ENCODE measurements at regions not wholly inside any gene's neighbourhood (a gene's known extent, or its start where the extent isn't known, plus 50 kb on each side); places are given as distances from the start of the nearest gene placed in this dataset.
"Not testable (repeated sequence)": the region's sequence is repeated elsewhere in the genome, so short reads cannot be mapped to it uniquely, and the experiment has no call there.

GRCh38 chrX:122363112-122363795, 820.8 kb upstream of the GRIA3 start:
- Mint-ChIP-seq H3K4me3 (no peak overlapping the region), H3K36me3 (ENCODE audit: low read depth) (no peaks in the 10 kb centered on the region), H3K27ac (no peak overlapping the region), H3K9me3 (no peaks in the 10 kb centered on the region), H3K27me3 (no peaks in the 10 kb centered on the region), H3K4me1 (no peaks in the 10 kb centered on the region)
- no peak for ATAC-seq
- no peak for DNase-seq

GRCh38 chrX:122375533-122375932, 808.5 kb upstream of the GRIA3 start:
- not testable (repeated sequence) for H3K4me1 Mint-ChIP-seq; H3K27ac Mint-ChIP-seq; H3K36me3 Mint-ChIP-seq (ENCODE audit: low read depth); H3K9me3 Mint-ChIP-seq; ATAC-seq; H3K4me3 Mint-ChIP-seq; H3K27me3 Mint-ChIP-seq; DNase-seq

GRCh38 chrX:122389005-122389404, 795.1 kb upstream of the GRIA3 start:
- no peaks in the 10 kb centered on the region for H3K36me3 Mint-ChIP-seq (ENCODE audit: low read depth)
- ATAC-seq, result no peak
- no peaks in the 10 kb centered on the region for H3K9me3 Mint-ChIP-seq
- no peaks in the 10 kb centered on the region for H3K4me1 Mint-ChIP-seq
- no peak for DNase-seq
- H3K27ac Mint-ChIP-seq, result no peak overlapping the region
- no peaks in the 10 kb centered on the region for H3K27me3 Mint-ChIP-seq
- H3K4me3 Mint-ChIP-seq, result no peak overlapping the region

- ATAC-seq (no peak), DNase-seq (no peak)
- Mint-ChIP-seq H3K27me3 (no peaks in the 10 kb centered on the region), H3K4me3 (no peak overlapping the region), H3K27ac (no peak overlapping the region), H3K4me1 (no peaks in the 10 kb centered on the region), H3K9me3 (no peaks in the 10 kb centered on the region), H3K36me3 (ENCODE audit: low read depth) (no peaks in the 10 kb centered on the region)
Observed at GRCh38 chrX:122418758-122419157, 765.3 kb upstream of the GRIA3 start.

GRCh38 chrX:122421434-122422121, 762.5 kb upstream of the GRIA3 start:
- no peaks in the 10 kb centered on the region for H3K9me3 Mint-ChIP-seq
- no peaks in the 10 kb centered on the region for H3K4me1 Mint-ChIP-seq
- no peak for DNase-seq
- H3K27ac Mint-ChIP-seq, result no peak overlapping the region
- no peak for ATAC-seq
- H3K27me3 Mint-ChIP-seq, result no peaks in the 10 kb centered on the region
- H3K4me3 Mint-ChIP-seq, result no peak overlapping the region
- H3K36me3 Mint-ChIP-seq (ENCODE audit: low read depth), result no peaks in the 10 kb centered on the region

GRCh38 chrX:122422547-122422946, 761.5 kb upstream of the GRIA3 start:
- Mint-ChIP-seq H3K36me3 (ENCODE audit: low read depth) (no peaks in the 10 kb centered on the region), H3K9me3 (no peaks in the 10 kb centered on the region), H3K27ac (no peak overlapping the region), H3K27me3 (no peaks in the 10 kb centered on the region), H3K4me1 (no peaks in the 10 kb centered on the region), H3K4me3 (no peak overlapping the region)
- ATAC-seq, result no peak
- DNase-seq, result no peak

GRCh38 chrX:122434942-122435341, 749.1 kb upstream of the GRIA3 start:
- Mint-ChIP-seq H3K4me1 (no peaks in the 10 kb centered on the region), H3K27ac (no peak overlapping the region), H3K27me3 (no peaks in the 10 kb centered on the region), H3K36me3 (ENCODE audit: low read depth) (no peaks in the 10 kb centered on the region), H3K9me3 (peaks cover 5% of the 10 kb centered on the region), H3K4me3 (no peak overlapping the region)
- ATAC-seq (no peak), DNase-seq (no peak)

GRCh38 chrX:122439831-122440230, 744.2 kb upstream of the GRIA3 start:
- H3K27me3 Mint-ChIP-seq, result no peaks in the 10 kb centered on the region
- H3K4me3 Mint-ChIP-seq, result no peak overlapping the region
- H3K36me3 Mint-ChIP-seq (ENCODE audit: low read depth), result no peaks in the 10 kb centered on the region
- H3K4me1 Mint-ChIP-seq, result no peaks in the 10 kb centered on the region
- H3K27ac Mint-ChIP-seq, result no peak overlapping the region
- H3K9me3 Mint-ChIP-seq, result peaks cover 5% of the 10 kb centered on the region
- ATAC-seq (no peak), DNase-seq (no peak)

GRCh38 chrX:122440832-122441231, 743.2 kb upstream of the GRIA3 start:
- no peak overlapping the region for H3K4me3 Mint-ChIP-seq
- H3K27me3 Mint-ChIP-seq, result no peaks in the 10 kb centered on the region
- no peak for DNase-seq
- peaks cover 5% of the 10 kb centered on the region for H3K9me3 Mint-ChIP-seq
- H3K36me3 Mint-ChIP-seq (ENCODE audit: low read depth), result no peaks in the 10 kb centered on the region
- no peaks in the 10 kb centered on the region for H3K4me1 Mint-ChIP-seq
- H3K27ac Mint-ChIP-seq, result no peak overlapping the region
- ATAC-seq, result no peak

GRCh38 chrX:122441451-122441850, 742.6 kb upstream of the GRIA3 start:
- no peak overlapping the region for H3K4me3 Mint-ChIP-seq
- no peaks in the 10 kb centered on the region for H3K4me1 Mint-ChIP-seq
- peaks cover 5% of the 10 kb centered on the region for H3K9me3 Mint-ChIP-seq
- ATAC-seq (no peak), DNase-seq (no peak)
- H3K27ac Mint-ChIP-seq, result no peak overlapping the region
- no peaks in the 10 kb centered on the region for H3K27me3 Mint-ChIP-seq
- no peaks in the 10 kb centered on the region for H3K36me3 Mint-ChIP-seq (ENCODE audit: low read depth)

GRCh38 chrX:122445466-122445865, 738.6 kb upstream of the GRIA3 start:
- Mint-ChIP-seq H3K4me3 (no peak overlapping the region), H3K27me3 (no peaks in the 10 kb centered on the region), H3K4me1 (no peaks in the 10 kb centered on the region), H3K36me3 (ENCODE audit: low read depth) (no peaks in the 10 kb centered on the region), H3K27ac (no peak overlapping the region), H3K9me3 (no peaks in the 10 kb centered on the region)
- ATAC-seq, result no peak
- no peak for DNase-seq

GRCh38 chrX:122464341-122464740, 719.7 kb upstream of the GRIA3 start:
- Mint-ChIP-seq H3K4me3 (no peak overlapping the region), H3K9me3 (no peaks in the 10 kb centered on the region), H3K36me3 (ENCODE audit: low read depth) (no peaks in the 10 kb centered on the region), H3K27ac (no peak overlapping the region), H3K27me3 (no peaks in the 10 kb centered on the region), H3K4me1 (no peaks in the 10 kb centered on the region)
- no peak for DNase-seq
- ATAC-seq, result no peak

GRCh38 chrX:122475306-122475705, 708.8 kb upstream of the GRIA3 start:
- no peak for ATAC-seq
- Mint-ChIP-seq H3K36me3 (ENCODE audit: low read depth) (no peaks in the 10 kb centered on the region), H3K27me3 (no peaks in the 10 kb centered on the region), H3K27ac (no peak overlapping the region), H3K4me3 (no peak overlapping the region), H3K4me1 (no peaks in the 10 kb centered on the region), H3K9me3 (peaks cover 4% of the 10 kb centered on the region)
- no peak for DNase-seq

GRCh38 chrX:122500556-122500955, 683.5 kb upstream of the GRIA3 start:
- H3K4me3 Mint-ChIP-seq, result no peak overlapping the region
- DNase-seq (no peak), ATAC-seq (no peak)
- no peaks in the 10 kb centered on the region for H3K36me3 Mint-ChIP-seq (ENCODE audit: low read depth)
- no peaks in the 10 kb centered on the region for H3K9me3 Mint-ChIP-seq
- no peak overlapping the region for H3K27ac Mint-ChIP-seq
- H3K4me1 Mint-ChIP-seq, result no peaks in the 10 kb centered on the region
- H3K27me3 Mint-ChIP-seq, result no peaks in the 10 kb centered on the region

- ATAC-seq (no peak), DNase-seq (no peak)
- H3K36me3 Mint-ChIP-seq (ENCODE audit: low read depth), result no peaks in the 10 kb centered on the region
- no peaks in the 10 kb centered on the region for H3K9me3 Mint-ChIP-seq
- no peaks in the 10 kb centered on the region for H3K27me3 Mint-ChIP-seq
- no peak overlapping the region for H3K27ac Mint-ChIP-seq
- no peaks in the 10 kb centered on the region for H3K4me1 Mint-ChIP-seq
- no peak overlapping the region for H3K4me3 Mint-ChIP-seq
Observed at GRCh38 chrX:122501652-122502051, 682.4 kb upstream of the GRIA3 start.

Data from activated naive CD8-positive, alpha-beta T cell treated with anti-CD3 and anti-CD28 coated beads, Interleukin-2, amount 50 U/mL, for 24 hours (primary cell).